HG03457 (cell line): ENCODE measurements at regions not wholly inside any gene's neighbourhood (a gene's known extent, or its start where the extent isn't known, plus 50 kb on each side); places are given as distances from the start of the nearest gene placed in this dataset.

Experiments used
- ATAC-seq: cut with Tn5 transposase; IDR thresholded peaks from one replicate; pipeline ENCODE4 v1.9.1; 2021; ENCODE audit warnings: moderate number of reproducible peaks; ENCODE audit not compliant: unreplicated experiment

GRCh38 chr1:9419369-9420041 is 119.8 kb upstream of the SLC25A33 start:
- no peak for ATAC-seq

- ATAC-seq, result no peak
Measured at GRCh38 chr1:9420835-9421532, 118.3 kb upstream of the SLC25A33 start.

GRCh38 chr1:9421533-9421873 is 117.8 kb upstream of the SLC25A33 start:
- ATAC-seq, result no peak

- no peak for ATAC-seq
Measured at GRCh38 chr1:9422321-9422720, 116.9 kb upstream of the SLC25A33 start.

- no peak for ATAC-seq
Measured at GRCh38 chr1:9422911-9423505, 116.3 kb upstream of the SLC25A33 start.

- ATAC-seq, result no peak
Measured at GRCh38 chr1:9424261-9424660, 115.0 kb upstream of the SLC25A33 start.

- peak; percentile 1 for ATAC-seq
Measured at GRCh38 chr1:9425859-9426258, 113.4 kb upstream of the SLC25A33 start.

- ATAC-seq, result peak; percentile 47
Measured at GRCh38 chr1:9426291-9426711, 113.0 kb upstream of the SLC25A33 start.

- ATAC-seq, result no peak
Measured at GRCh38 chr1:9427388-9427787, 111.9 kb upstream of the SLC25A33 start.

GRCh38 chr1:9428601-9429341 is 110.5 kb upstream of the SLC25A33 start:
- peak; percentile 74 for ATAC-seq

- ATAC-seq, result no peak
Measured at GRCh38 chr1:9429342-9429711, 109.9 kb upstream of the SLC25A33 start.

- ATAC-seq, result no peak
Measured at GRCh38 chr1:9434247-9435152, 104.8 kb upstream of the SLC25A33 start.

- ATAC-seq, result no peak
Measured at GRCh38 chr1:9435153-9435636, 104.1 kb upstream of the SLC25A33 start.

GRCh38 chr1:9435854-9436640 is 103.2 kb upstream of the SLC25A33 start:
- ATAC-seq, result no peak

- ATAC-seq, result no peak
Measured at GRCh38 chr1:9437961-9438430, 101.3 kb upstream of the SLC25A33 start.

- no peak for ATAC-seq
Measured at GRCh38 chr1:9438431-9439073, 100.7 kb upstream of the SLC25A33 start.

- no peak for ATAC-seq
Measured at GRCh38 chr1:9439074-9439761, 100.0 kb upstream of the SLC25A33 start.

- no peak for ATAC-seq
Measured at GRCh38 chr1:9440261-9440660, 99.0 kb upstream of the SLC25A33 start.
